ENCODE measurements at regions not wholly inside any gene's neighbourhood (a gene's known extent, or its start where the extent isn't known, plus 50 kb on each side); places are given as distances from the start of the nearest gene placed in this dataset.

DNA sequence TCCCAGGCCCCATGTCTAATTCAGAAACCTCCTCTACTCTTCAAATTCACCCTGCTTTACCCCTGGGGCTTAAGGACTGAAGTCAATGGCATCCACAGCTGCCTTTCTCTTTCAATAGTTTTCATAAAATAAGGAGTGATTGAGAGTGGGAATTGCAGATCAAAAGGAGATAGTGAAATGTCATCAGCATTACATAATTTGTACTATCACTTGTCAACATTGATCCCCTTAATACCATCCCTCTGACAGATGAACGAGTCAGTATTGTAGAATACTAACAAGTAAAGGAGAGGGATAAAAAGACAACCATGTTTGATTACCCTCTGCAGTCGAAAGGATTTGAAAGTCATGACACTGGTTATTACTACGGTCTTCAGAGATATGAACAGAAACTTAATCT, 212.4 kb downstream of the TMEM114 start:
- intact Hi-C loops (cut with DNase I) = no loop called here
- no peak for DNase-seq (ENCODE audit: low spot score)

DNA sequence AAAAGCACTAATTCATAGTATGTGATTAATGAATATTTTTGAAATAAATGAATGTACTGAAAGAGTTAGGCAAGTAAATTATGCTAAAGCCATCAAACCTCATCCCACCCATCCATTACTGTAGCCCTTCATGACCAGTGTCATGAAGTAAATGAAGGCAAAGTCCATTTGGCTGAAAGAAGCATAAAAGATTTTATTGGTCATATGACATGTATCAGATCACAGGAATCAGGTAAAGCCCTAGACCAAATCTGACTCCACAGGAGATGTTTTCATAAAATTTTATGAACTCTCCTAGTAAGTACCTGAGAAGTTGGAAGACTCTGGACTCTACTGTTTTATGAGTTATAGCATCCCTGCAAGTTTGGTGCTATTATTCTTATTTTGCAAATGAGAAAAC, 213.5 kb downstream of the TMEM114 start:
- no peak for DNase-seq (ENCODE audit: low spot score)
- intact Hi-C loops (cut with DNase I) = no loop called here

DNA sequence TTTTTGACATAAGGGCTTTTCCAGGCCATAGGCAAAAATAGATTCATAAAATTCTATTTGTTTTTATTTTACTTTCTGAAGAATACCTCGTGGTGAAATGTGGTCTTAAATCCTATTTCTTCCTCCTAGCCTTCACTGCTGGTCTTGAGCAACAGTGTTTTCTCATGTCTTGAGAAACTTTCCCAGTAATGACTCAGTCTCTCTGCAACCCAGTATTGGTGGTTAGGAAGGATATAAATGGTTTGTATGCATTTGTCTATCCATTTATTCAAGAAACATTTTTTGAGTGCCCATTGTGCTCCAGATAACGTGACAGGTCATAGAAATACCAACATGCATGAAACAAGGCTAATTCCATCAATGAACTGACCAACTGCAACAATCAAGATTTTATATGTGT, 213.9 kb downstream of the TMEM114 start:
- DNase-seq (ENCODE audit: low spot score) = no peak
- intact Hi-C loops (cut with DNase I) = no loop called here

DNA sequence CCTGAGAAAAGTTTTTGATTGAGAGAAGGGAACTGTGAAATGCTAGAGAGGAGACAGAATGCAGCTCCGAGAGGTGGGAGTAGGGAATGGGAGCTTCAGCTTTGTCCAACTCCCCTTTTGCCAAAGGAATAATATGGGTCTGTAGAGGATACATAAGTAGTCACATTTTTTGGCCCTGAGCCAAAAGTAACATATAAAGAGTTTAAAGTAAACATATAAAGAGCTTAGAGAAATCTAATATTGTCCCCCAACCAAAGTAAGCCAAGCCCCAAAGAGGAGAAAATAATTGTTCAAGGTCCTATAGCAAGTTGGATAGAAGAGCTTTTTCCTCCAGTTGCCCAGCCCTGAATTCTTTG, 215.1 kb downstream of the TMEM114 start:
- intact Hi-C loops (cut with DNase I) = no loop called here

GRCh38 chr16:8374586-8375231, 215.6 kb downstream of the TMEM114 start:
- intact Hi-C loops (cut with DNase I) = no loop called here

More for the DNA sequence above, 215.1 kb downstream of the TMEM114 start:
- no peak for DNase-seq (ENCODE audit: low spot score)

DNA sequence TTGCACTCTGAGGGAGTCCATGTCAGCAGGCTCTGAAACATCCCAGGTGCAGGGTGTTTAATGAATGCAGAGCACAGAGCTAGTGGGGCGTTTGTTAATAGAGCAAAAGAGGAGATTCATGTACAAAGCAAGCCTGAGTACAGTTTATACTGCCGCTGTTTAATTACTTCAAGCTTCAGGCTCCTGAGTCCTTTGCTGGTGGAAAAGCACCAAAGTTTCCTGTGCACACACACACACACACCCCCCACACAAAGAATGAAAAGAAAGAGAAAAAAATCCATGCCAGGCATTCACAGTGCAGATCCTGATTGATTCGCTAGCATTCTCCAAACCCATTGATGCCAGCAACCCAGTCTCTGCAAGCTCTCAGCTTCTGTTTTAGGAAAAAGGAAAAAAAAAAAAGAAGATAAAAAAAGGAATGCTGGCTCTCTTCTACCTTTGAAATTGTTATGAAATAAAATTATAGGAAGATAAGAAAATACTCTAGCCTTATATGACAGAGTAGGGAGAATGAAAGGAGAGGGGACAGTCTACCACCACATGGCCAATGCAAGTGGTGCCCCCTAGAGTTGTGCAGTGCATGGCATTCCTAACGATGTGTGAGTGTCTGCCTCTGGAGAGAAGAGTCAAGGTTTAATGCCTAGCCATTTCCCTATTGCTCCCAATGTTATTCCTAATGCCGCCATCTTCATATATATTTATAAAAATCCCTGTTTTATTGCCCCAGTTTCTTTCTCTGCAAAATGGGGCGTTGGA, 216.5 kb downstream of the TMEM114 start:
- intact Hi-C loops (cut with DNase I) = no loop called here

More at GRCh38 chr16:8374586-8375231, 215.6 kb downstream of the TMEM114 start:
- no peak for DNase-seq (ENCODE audit: low spot score)

DNA sequence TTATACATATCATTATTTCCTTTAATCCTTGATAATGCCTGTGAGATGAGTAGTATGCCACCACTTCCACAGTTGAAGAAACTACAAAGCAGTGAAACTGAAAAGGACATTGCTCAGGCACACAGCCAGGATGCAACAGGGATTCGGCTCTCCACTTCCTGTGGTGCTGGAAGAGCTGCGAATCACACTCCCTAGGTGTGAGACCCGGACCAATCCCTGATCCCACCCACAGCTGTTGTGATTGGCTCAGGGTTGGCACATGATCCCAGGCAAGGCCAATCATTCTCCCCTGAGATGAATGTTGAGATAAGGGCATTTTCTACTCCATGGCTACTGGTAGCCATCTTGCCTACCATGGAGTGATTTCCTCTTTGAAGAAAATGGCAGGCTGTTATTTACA, 218.2 kb downstream of the TMEM114 start:
- intact Hi-C loops (cut with DNase I) = no loop called here
- DNase-seq (ENCODE audit: low spot score) = no peak

More for the DNA sequence above, 216.5 kb downstream of the TMEM114 start:
- no peak for DNase-seq (ENCODE audit: low spot score)

- intact Hi-C loops (cut with DNase I) = no loop called here
Measured at GRCh38 chr16:8370374-8371270, 219.7 kb downstream of the TMEM114 start.

GRCh38 chr16:8358937-8359336, 231.4 kb downstream of the TMEM114 start:
- DNase-seq (ENCODE audit: low spot score) = no peak
- intact Hi-C loops (cut with DNase I) = no loop called here

More at GRCh38 chr16:8370374-8371270, 219.7 kb downstream of the TMEM114 start:
- no peak for DNase-seq (ENCODE audit: low spot score)

DNA sequence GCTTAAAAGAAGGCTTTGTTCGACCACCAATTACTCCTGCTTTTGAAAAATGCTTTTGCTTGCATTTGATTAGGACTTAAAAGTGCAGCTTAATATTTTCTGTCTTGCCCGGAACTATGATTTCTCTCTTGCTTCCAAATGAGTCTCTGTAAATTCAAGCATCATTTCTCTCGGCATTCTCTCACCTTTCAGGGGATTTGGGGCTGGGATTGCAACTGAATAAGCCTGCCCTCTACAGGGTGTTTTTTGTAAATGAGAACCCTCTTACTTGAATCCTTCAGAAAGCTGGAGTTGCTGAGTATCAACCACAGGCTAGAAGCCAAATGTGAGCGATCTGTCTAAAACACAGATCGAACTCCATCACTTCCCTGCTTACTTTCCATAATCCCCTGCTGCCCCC, 234.6 kb downstream of the TMEM114 start:
- DNase-seq (ENCODE audit: low spot score) = no peak
- intact Hi-C loops (cut with DNase I) = no loop called here

DNA sequence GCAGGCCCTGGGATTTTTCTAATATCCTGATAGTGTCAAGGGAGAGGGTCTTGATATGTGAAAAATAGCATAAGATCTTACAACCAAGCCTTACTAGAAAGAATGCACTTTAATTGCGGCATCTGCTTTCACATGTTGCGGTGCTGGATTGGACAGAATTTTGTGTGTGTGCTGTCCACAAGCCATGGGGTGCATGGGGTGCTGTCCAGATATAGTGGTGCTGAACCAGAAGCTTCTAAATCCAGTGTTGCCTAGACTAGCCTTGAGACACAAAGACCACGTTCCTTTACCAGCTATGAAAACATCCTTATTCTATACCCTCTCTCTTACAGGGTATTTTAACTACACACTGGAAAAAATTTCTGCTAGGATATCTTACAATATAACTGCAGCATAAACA, 244.0 kb downstream of the TMEM114 start:
- intact Hi-C loops (cut with DNase I) = no loop called here
- no peak for DNase-seq (ENCODE audit: low spot score)

DNA sequence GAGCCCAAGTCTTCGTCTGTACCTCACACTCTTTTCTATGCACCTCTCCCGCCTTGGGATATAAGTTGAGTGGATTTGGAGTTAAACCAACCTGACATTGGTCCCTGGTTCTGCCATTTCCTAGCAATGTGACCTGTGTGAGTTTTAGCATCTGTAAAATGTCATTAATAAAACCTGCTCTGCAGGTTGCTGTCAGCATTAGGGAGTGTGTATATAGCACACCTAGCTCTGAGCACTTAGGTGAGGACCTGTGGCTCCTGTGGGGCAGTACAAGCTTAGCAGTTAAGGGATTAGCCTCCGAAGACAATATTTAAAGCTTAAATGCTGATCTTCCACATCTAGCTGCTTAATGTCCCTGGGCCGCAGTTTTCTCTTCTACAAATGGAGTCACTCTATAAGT, 248.0 kb downstream of the TMEM114 start:
- intact Hi-C loops (cut with DNase I) = no loop called here
- DNase-seq (ENCODE audit: low spot score) = no peak

- no peak for DNase-seq (ENCODE audit: low spot score)
- intact Hi-C loops (cut with DNase I) = no loop called here
Measured at GRCh38 chr16:8330761-8331160, 259.6 kb downstream of the TMEM114 start.

- intact Hi-C loops (cut with DNase I) = no loop called here
- DNase-seq (ENCODE audit: low spot score) = no peak
Measured at GRCh38 chr16:8326232-8326631, 264.1 kb downstream of the TMEM114 start.

DNA sequence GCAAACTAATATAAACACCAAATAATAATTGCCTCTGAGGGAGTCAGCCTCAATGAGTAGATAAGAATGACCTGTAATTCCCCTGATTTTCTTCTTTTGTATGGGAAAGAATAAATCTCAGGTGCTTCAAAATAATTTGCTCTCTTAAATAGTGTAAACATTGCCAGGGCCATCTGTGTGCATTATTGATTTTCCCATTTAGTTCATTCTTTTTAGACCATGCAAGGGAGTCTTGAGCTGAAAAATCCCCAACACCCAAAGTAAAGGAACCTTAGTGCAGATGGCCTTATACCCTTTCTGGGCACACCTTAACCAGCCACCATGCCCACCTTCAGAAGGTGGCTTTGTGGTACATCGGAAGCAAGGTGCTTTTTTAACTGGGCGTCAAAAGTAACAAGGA, 267.2 kb downstream of the TMEM114 start:
- intact Hi-C loops (cut with DNase I) = no loop called here
- DNase-seq (ENCODE audit: low spot score) = no peak

DNA sequence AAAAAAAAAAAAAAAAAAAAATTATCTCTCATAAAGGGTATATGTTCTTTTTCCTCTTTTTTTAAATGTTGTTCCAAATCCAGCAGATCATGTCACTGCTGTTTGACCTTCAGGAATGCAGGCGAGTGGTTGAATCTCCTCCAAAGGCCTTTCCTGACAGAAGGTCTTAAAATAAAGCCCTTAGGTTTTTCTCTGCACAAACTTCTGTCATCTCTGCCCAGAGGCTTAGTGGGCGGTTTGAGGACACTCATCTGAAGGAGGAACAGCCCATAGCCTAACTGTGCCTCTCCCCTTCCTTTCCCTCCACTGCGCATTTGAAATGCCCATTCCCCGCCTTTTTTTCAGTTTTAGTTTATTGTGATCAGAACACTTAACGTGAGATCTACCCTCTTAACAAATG, 270.2 kb downstream of the TMEM114 start:
- DNase-seq (ENCODE audit: low spot score) = no peak
- intact Hi-C loops (cut with DNase I) = no loop called here

DNA sequence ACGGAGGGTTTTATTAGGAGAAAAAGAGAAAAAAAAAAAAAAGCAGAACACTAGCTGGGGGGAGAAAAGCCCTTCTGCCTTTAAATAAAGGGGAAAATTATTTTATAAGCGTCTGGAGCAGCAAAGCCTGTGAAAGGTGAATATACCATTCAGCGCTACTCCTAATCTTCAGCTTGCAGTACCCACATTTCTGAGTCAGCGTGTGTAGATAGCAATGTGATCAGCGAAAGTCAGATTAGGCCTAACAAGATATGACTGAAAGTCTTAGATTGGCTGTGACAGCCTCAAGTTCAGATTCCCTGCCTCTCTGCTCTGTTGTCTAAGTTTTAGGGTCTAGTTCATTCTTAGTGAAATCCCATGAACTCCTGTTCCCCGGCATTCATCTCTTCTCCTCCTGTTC, 279.5 kb downstream of the TMEM114 start:
- DNase-seq (ENCODE audit: low spot score) = no peak
- intact Hi-C loops (cut with DNase I) = no loop called here

GRCh38 chr16:8310323-8310722, 280.0 kb downstream of the TMEM114 start:
- no peak for DNase-seq (ENCODE audit: low spot score)
- intact Hi-C loops (cut with DNase I) = no loop called here

- intact Hi-C loops (cut with DNase I) = no loop called here
- DNase-seq (ENCODE audit: low spot score) = no peak
Measured at GRCh38 chr16:8305201-8305600, 285.1 kb downstream of the TMEM114 start.

DNA sequence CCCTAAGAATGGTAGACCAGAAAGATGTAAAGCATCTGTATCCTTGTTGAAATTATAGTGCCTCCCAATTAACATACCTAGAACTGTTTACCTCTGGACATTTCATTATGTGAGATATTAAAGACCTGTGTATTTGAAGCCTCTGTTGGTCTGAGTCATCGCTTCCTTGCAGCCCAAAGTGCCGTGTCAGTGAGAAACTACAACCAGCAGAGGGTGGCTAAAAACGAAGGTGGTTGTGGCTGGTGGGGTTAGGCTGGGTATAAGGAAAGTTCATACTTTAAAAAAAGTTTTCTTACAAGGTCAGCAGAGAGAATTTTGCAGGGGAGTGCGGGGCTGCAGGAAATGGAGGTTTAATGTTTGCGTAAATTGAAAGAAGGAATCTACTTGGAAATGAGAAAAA, 290.7 kb downstream of the TMEM114 start:
- intact Hi-C loops (cut with DNase I) = no loop called here
- DNase-seq (ENCODE audit: low spot score) = no peak
